Vagina (tissue), 2 donors: ENCODE measurements at regions not wholly inside any gene's neighbourhood (a gene's known extent, or its start where the extent isn't known, plus 50 kb on each side); places are given as distances from the start of the nearest gene placed in this dataset.

ENCODE experiments used
- DNase-seq, 2 donors: peaks; one replicate each; pipeline ENCODE4 v3.0.0-alpha.2; 2017; ENCODE audit errors: extremely low spot score in 2 of 2
- H3K27ac ChIP-seq: fragments of 200-600 bp; sonication (generic); one replicate; pipeline ENCODE4 v1.5.1; 2019
- H3K27me3 ChIP-seq: fragments of 200-600 bp; sonication (generic); one replicate; pipeline ENCODE4 v1.5.1; 2019
- H3K36me3 ChIP-seq, 2 donors: fragments of 200-600 bp; sonication (generic); one replicate each; pipeline ENCODE4 v1.5.1; 2017 to 2019
- H3K4me1 ChIP-seq: fragments of 200-600 bp; sonication (generic); one replicate; pipeline ENCODE4 v1.5.1; 2019
- H3K4me3 ChIP-seq, 2 donors: fragments of 200-600 bp; sonication (generic); 1 replicate in 1 of 2; 2 replicates in 1 of 2; pipeline ENCODE4 v1.5.1; 2016 to 2019
- H3K9me3 ChIP-seq: fragments of 200-600 bp; sonication (generic); one replicate; pipeline ENCODE4 v1.5.1; 2019
- CTCF ChIP-seq, 3 experiments: fragments of 450-650 bp in 2 of 3; fragments of 200-600 bp in 1 of 3; sonication (generic) in 1 of 3; IDR thresholded peaks; one replicate each; pipeline ENCODE4 v1.5.1; 2017 to 2019; ENCODE audit warnings: antibody characterized with exemption in 3 of 3, mild to moderate bottlenecking in 2 of 3, moderate library complexity in 2 of 3
- POLR2A ChIP-seq, 2 donors: fragments of 450-650 bp; IDR thresholded peaks; one replicate each; pipeline ENCODE4 v1.6.1; 2017; ENCODE audit warnings: antibody characterized with exemption in 2 of 2, mild to moderate bottlenecking in 2 of 2, moderate library complexity in 2 of 2
- POLR2AphosphoS5 ChIP-seq, 2 donors: sonication (generic); formaldehyde crosslinking; IDR thresholded peaks; one replicate each; pipeline ENCODE4 v1.9.0; 2017; ENCODE audit warnings: antibody characterized with exemption in 2 of 2, mild to moderate bottlenecking in 2 of 2, low read depth in 1 of 2; ENCODE audit not compliant: insufficient read depth in 1 of 2
- intact Hi-C: fragments of 100-400 bp; cut with DNase I; formaldehyde crosslinking; loops from one replicate; pipeline ENCODE4 v1.15.1; 2023

DNA sequence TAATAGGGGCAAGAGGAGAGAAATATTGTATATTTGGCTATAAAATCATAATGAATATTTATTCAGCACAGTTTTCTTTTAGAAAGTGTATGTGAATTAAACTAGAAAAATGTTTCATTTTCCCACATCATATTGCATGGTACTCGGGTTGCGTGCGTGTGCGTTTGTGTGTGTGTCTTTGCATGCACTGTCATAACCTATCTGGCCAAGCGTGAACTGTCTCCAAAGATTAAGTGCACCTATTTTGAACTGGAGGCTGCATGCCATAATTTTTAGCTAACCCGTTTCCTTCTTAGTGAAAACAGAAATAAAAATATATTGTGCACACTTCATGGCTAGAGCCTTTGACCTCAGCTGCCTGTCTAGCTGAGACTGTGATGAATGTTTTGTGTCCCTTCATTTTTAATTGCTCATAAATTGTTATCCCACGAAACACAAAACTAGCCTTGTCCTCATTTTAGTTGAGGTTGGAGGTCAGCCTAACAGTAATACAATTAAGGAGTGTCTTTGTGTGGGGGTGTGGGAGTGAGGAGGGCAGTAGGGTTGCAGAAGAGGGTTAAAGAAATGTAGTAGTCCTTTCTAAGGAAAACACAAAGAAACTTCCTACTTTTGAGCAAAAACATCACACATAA lies 336.1 kb upstream of the POU3F2 start:
- H3K9me3 ChIP-seq = no peaks in the 10 kb centered on the region
- no peak for DNase-seq
- no peaks in the 10 kb centered on the region for H3K27me3 ChIP-seq
- no peak overlapping the region for H3K4me3 ChIP-seq
- intact Hi-C loops = no loop called here
- no peaks in the 10 kb centered on the region for H3K36me3 ChIP-seq
- no peak overlapping the region for H3K27ac ChIP-seq
- TF ChIP-seq POLR2A (IDR thresholded peaks at IDR 0.05) (no peak), CTCF (IDR thresholded peaks at IDR 0.05) (no peak), POLR2AphosphoS5 (IDR thresholded peaks at IDR 0.05; ENCODE audit: insufficient read depth in 1 of 2, low read depth in 1 of 2) (no peak)
- H3K4me1 ChIP-seq = no peaks in the 10 kb centered on the region

GRCh38 chr6:98498866-98499265 lies 335.5 kb upstream of the POU3F2 start:
- H3K4me3 ChIP-seq = no peak overlapping the region
- DNase-seq = no peak
- TF ChIP-seq POLR2A (IDR thresholded peaks at IDR 0.05) (no peak), CTCF (IDR thresholded peaks at IDR 0.05) (no peak), POLR2AphosphoS5 (IDR thresholded peaks at IDR 0.05; ENCODE audit: insufficient read depth in 1 of 2, low read depth in 1 of 2) (no peak)
- H3K36me3 ChIP-seq = no peaks in the 10 kb centered on the region
- intact Hi-C loops = no loop called here
- no peak overlapping the region for H3K27ac ChIP-seq
- no peaks in the 10 kb centered on the region for H3K4me1 ChIP-seq
- no peaks in the 10 kb centered on the region for H3K27me3 ChIP-seq
- H3K9me3 ChIP-seq = no peaks in the 10 kb centered on the region

DNA sequence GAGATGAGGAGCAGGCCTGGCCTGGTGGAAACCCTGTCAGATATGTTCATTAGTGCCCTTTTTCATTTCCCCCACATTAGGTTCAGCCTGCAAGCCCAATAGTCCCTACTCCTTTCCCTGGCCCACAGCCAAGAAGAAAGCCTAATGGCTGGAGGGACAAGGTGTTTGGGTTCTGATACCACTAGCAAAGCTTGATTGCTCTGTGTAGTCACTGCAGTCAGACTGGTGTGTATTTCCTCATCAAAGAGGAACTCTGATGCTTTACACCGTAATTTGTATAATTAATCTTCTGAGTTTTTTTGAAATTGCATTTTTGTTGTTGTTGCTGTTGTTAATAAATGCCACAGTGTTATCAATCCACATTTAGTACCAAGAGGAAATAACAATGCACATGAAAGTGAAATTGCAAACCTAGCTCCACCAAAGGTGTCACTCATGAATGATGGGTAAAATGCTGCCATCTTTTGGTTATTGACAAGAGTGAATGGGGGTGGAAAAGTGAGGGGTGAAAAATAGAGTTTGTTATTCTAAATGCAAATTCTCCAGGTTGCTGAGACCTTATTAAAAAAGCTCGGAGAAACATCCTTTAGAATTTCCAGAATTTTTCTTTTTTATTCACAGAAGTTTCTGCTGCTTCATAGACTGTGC lies 320.2 kb upstream of the POU3F2 start:
- no peak overlapping the region for H3K4me3 ChIP-seq
- DNase-seq = no peak
- no peak overlapping the region for H3K27ac ChIP-seq
- H3K27me3 ChIP-seq = no peaks in the 10 kb centered on the region
- TF ChIP-seq CTCF (IDR thresholded peaks at IDR 0.05) = no peak
- no peak for TF ChIP-seq POLR2AphosphoS5 (IDR thresholded peaks at IDR 0.05; ENCODE audit: insufficient read depth in 1 of 2, low read depth in 1 of 2)
- no peak for TF ChIP-seq POLR2A (IDR thresholded peaks at IDR 0.05)
- no peaks in the 10 kb centered on the region for H3K36me3 ChIP-seq
- H3K9me3 ChIP-seq = no peaks in the 10 kb centered on the region
- H3K4me1 ChIP-seq = no peaks in the 10 kb centered on the region
- intact Hi-C loops = no loop called here

DNA sequence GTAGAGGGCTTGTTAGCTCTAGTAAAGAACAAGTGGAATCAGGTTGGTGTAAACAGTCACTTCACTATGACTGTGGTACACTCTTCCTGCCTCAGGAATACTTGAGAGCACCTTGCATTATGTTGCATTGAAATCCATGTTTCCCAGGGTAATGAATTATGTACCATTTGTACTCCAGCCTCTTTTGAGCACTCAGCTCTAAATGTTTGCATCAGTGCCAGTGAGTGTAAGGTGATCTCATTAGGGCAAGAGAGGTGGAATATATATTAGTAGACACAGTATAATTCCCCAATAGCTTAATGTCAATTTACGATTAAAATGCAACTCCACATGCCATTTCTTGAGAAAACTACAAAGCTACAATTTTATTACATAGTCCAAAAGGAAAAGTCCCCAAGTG lies 319.6 kb upstream of the POU3F2 start:
- no peaks in the 10 kb centered on the region for H3K36me3 ChIP-seq
- H3K4me3 ChIP-seq = no peak overlapping the region
- no peaks in the 10 kb centered on the region for H3K27me3 ChIP-seq
- no peak overlapping the region for H3K27ac ChIP-seq
- TF ChIP-seq POLR2A (IDR thresholded peaks at IDR 0.05) (no peak), CTCF (IDR thresholded peaks at IDR 0.05) (no peak), POLR2AphosphoS5 (IDR thresholded peaks at IDR 0.05; ENCODE audit: insufficient read depth in 1 of 2, low read depth in 1 of 2) (no peak)
- no peak for DNase-seq
- no peaks in the 10 kb centered on the region for H3K9me3 ChIP-seq
- intact Hi-C loops = no loop called here
- H3K4me1 ChIP-seq = no peaks in the 10 kb centered on the region

GRCh38 chr6:98516206-98516605 lies 318.2 kb upstream of the POU3F2 start:
- no peak for TF ChIP-seq CTCF (IDR thresholded peaks at IDR 0.05)
- TF ChIP-seq POLR2AphosphoS5 (IDR thresholded peaks at IDR 0.05; ENCODE audit: insufficient read depth in 1 of 2, low read depth in 1 of 2) = no peak
- no peak for TF ChIP-seq POLR2A (IDR thresholded peaks at IDR 0.05)
- DNase-seq = no peak
- intact Hi-C loops = no loop called here

More at GRCh38 chr6:98516206-98516605, 318.2 kb upstream of the POU3F2 start:
- Histone ChIP-seq H3K36me3 (no peaks in the 10 kb centered on the region), H3K27ac (no peak overlapping the region), H3K27me3 (no peaks in the 10 kb centered on the region), H3K4me1 (no peaks in the 10 kb centered on the region), H3K4me3 (no peak overlapping the region), H3K9me3 (no peaks in the 10 kb centered on the region)
